ENCODE measurements at regions not wholly inside any gene's neighbourhood (a gene's known extent, or its start where the extent isn't known, plus 50 kb on each side); places are given as distances from the start of the nearest gene placed in this dataset.
"Not testable (repeated sequence)": the region's sequence is repeated elsewhere in the genome, so short reads cannot be mapped to it uniquely, and the experiment has no call there.

- DNase-seq (ENCODE audit: low read depth in 2 of 2), result no peak
These were observed 437.6 kb downstream of the PRDM2 start for GRCh38 chr1:14137411-14138134.

- DNase-seq (ENCODE audit: low read depth in 2 of 2), result no peak
These were observed 438.1 kb downstream of the PRDM2 start for GRCh38 chr1:14138135-14138506.

GRCh38 chr1:14138687-14139086, 438.7 kb downstream of the PRDM2 start:
- no peak for DNase-seq (ENCODE audit: low read depth in 2 of 2)

GRCh38 chr1:14140831-14141401, 440.9 kb downstream of the PRDM2 start:
- DNase-seq (ENCODE audit: low read depth in 2 of 2), result no peak

GRCh38 chr1:14141656-14142055, 441.7 kb downstream of the PRDM2 start:
- no peak for DNase-seq (ENCODE audit: low read depth in 2 of 2)

GRCh38 chr1:14142397-14143100, 442.6 kb downstream of the PRDM2 start:
- no peak for DNase-seq (ENCODE audit: low read depth in 2 of 2)

- no peak for DNase-seq (ENCODE audit: low read depth in 2 of 2)
These were observed 443.8 kb downstream of the PRDM2 start for GRCh38 chr1:14143777-14144176.

- DNase-seq (ENCODE audit: low read depth in 2 of 2), result no peak
These were observed 448.5 kb downstream of the PRDM2 start for GRCh38 chr1:14148526-14148925.

- DNase-seq (ENCODE audit: low read depth in 2 of 2), result no peak
These were observed 449.1 kb upstream of the KAZN start for GRCh38 chr1:14149431-14149830.

GRCh38 chr1:14156543-14156942, 441.9 kb upstream of the KAZN start:
- no peak for DNase-seq (ENCODE audit: low read depth in 2 of 2)

- DNase-seq (ENCODE audit: low read depth in 2 of 2), result no peak
These were observed 437.7 kb upstream of the KAZN start for GRCh38 chr1:14160781-14161180.

GRCh38 chr1:14163246-14163645, 435.2 kb upstream of the KAZN start:
- DNase-seq (ENCODE audit: low read depth in 2 of 2), result no peak

- DNase-seq (ENCODE audit: low read depth in 2 of 2), result no peak
These were observed 433.1 kb upstream of the KAZN start for GRCh38 chr1:14165371-14165801.

GRCh38 chr1:14167884-14168283, 430.6 kb upstream of the KAZN start:
- DNase-seq (ENCODE audit: low read depth in 2 of 2), result no peak

GRCh38 chr1:14168326-14169063, 430.0 kb upstream of the KAZN start:
- no peak for DNase-seq (ENCODE audit: low read depth in 2 of 2)

GRCh38 chr1:14173598-14173997, 424.9 kb upstream of the KAZN start:
- no peak for DNase-seq (ENCODE audit: low read depth in 2 of 2)

GRCh38 chr1:14177866-14178265, 420.6 kb upstream of the KAZN start:
- DNase-seq (ENCODE audit: low read depth in 2 of 2), result not testable (repeated sequence)

- no peak for DNase-seq (ENCODE audit: low read depth in 2 of 2)
These were observed 417.7 kb upstream of the KAZN start for GRCh38 chr1:14180738-14181137.

- no peak for DNase-seq (ENCODE audit: low read depth in 2 of 2)
These were observed 417.2 kb upstream of the KAZN start for GRCh38 chr1:14181191-14181795.

- no peak for DNase-seq (ENCODE audit: low read depth in 2 of 2)
These were observed 415.6 kb upstream of the KAZN start for GRCh38 chr1:14182856-14183255.

- no peak for DNase-seq (ENCODE audit: low read depth in 2 of 2)
These were observed 415.2 kb upstream of the KAZN start for GRCh38 chr1:14183329-14183728.

GRCh38 chr1:14184454-14184853, 414.0 kb upstream of the KAZN start:
- DNase-seq (ENCODE audit: low read depth in 2 of 2), result no peak

Data from stimulated activated CD8-positive, alpha-beta memory T cell treated with anti-CD3 and anti-CD28 coated beads, Interleukin-15, amount 100 ng/mL, for 4 hours (primary cell).